ENCODE measurements at regions not wholly inside any gene's neighbourhood (a gene's known extent, or its start where the extent isn't known, plus 50 kb on each side); places are given as distances from the start of the nearest gene placed in this dataset.

DNA sequence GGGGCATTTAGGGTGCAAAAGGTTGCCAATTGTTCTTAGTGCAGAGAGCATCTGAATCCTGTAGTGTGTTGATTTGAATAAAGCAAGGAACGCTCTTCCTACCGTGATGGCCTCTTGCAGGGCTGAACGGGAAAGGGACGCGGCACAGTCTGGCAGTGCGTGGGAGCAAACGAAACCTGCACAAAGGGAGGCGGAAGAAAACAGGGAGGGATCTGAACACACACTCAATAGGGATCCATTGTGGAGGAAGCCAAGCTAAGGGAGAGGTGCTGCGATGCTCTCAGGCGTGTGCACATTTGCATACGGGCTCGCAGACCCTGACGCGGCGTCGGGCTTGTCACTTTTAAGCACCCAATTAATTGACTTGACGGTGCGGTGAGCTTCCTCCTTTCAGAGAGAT lies 414.0 kb upstream of the IRX1 start:
- TF ChIP-seq EZH2phosphoT487 (IDR thresholded peaks at IDR 0.05; ENCODE audit: insufficient read depth, low read depth) (no peak), EZH2 (IDR thresholded peaks at IDR 0.05; ENCODE audit: insufficient read depth, poor library complexity, severe bottlenecking) (no peak)

Data from GM23248 (cell line).